Urothelium cell line (cell line): ENCODE measurements at regions not wholly inside any gene's neighbourhood (a gene's known extent, or its start where the extent isn't known, plus 50 kb on each side); places are given as distances from the start of the nearest gene placed in this dataset.
A peak's percentile ranks its signal among the peaks of the same experiment; 100 is the strongest.

ENCODE experiments used
- DNase-seq: peaks from one replicate; pipeline ENCODE4 v3.0.0; 2011; ENCODE audit warnings: low spot score, mixed read lengths
- FAIRE-seq: peaks from 2 replicates; lab custom pipeline; 2011; peaks lifted over from hg19 to GRCh38; lab: Jason Lieb, UNC

- no peak for DNase-seq
- FAIRE-seq: no peak
These were observed 311.0 kb downstream of the GABRB2 start for GRCh38 chr5:161235569-161235968.

DNA sequence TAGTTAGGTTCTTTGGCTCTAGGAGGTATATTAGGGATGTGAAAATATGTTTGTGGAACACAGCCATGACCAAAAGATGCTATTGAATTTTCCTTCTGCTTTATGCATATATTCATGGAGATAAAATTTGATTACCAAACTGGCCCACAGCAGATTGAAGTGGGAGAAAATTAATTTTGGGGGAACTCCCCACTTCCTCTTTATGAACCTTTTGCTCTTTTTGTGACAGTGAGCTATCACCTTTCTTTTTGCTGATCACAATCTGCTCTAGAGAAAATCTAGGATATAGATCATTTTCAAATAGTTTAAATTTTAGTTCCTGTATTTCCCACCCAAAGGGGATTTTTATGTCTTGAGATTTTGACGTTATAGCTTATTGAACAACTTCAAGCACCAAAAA lies 313.0 kb downstream of the GABRB2 start:
- no peak for FAIRE-seq

GRCh38 chr5:161230221-161230620 lies 316.3 kb downstream of the GABRB2 start:
- FAIRE-seq: no peak
- peak; percentile 4 for DNase-seq

More for the DNA sequence above, 313.0 kb downstream of the GABRB2 start:
- DNase-seq: no peak

DNA sequence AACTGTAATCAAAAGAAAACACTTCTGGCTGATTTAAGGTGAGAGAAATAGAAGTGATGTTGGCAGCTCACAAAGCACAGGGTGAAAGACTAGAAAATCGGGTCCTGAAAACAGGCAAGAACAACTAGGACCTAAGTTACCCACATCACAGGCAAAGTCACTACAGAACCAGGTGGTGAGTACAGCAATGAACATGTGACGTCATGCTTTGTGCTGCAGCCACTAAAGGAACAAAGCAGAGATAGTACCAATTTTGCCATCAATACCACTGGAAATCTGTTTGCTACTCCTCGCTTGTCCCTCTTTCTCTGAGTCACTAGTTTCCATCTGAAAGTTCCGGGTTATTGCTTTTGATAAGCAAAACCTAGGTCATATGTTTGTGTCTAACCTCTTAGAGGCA lies 326.7 kb downstream of the GABRB2 start:
- DNase-seq (no peak), FAIRE-seq (no peak)

GRCh38 chr5:161216877-161217276 lies 329.6 kb downstream of the GABRB2 start:
- DNase-seq (no peak), FAIRE-seq (no peak)

GRCh38 chr5:161212123-161212712 lies 334.3 kb downstream of the GABRB2 start:
- FAIRE-seq: no peak
- no peak for DNase-seq

DNA sequence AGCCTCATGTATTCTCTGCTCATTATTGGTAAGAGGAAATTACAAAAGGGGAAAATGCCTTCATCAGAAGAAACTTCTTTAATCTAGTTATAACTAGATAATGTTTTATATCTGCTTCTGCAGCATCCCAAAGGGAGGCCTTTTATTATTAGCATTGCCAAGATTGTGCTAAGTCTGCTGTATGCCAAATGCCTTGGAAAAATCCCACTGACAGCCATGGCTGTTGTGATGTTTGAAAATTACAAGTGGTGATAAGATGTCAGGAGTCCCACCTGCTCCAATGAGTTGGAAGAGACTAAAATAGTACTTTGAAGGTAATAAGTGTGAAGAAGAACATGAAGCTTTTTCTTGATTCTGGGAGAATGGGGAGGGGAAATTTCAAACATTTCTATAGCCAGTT lies 345.0 kb downstream of the GABRB2 start:
- DNase-seq: no peak
- no peak for FAIRE-seq

GRCh38 chr5:161190778-161191177 lies 338.8 kb upstream of the ATP10B start:
- DNase-seq (no peak), FAIRE-seq (no peak)

- FAIRE-seq: no peak
These were observed 338.1 kb upstream of the ATP10B start for GRCh38 chr5:161190086-161190485.

GRCh38 chr5:161189452-161189851 lies 337.4 kb upstream of the ATP10B start:
- DNase-seq (no peak), FAIRE-seq (no peak)

More at GRCh38 chr5:161190086-161190485, 338.1 kb upstream of the ATP10B start:
- DNase-seq: no peak

GRCh38 chr5:161183559-161183958 lies 331.5 kb upstream of the ATP10B start:
- no peak for FAIRE-seq
- DNase-seq: no peak

DNA sequence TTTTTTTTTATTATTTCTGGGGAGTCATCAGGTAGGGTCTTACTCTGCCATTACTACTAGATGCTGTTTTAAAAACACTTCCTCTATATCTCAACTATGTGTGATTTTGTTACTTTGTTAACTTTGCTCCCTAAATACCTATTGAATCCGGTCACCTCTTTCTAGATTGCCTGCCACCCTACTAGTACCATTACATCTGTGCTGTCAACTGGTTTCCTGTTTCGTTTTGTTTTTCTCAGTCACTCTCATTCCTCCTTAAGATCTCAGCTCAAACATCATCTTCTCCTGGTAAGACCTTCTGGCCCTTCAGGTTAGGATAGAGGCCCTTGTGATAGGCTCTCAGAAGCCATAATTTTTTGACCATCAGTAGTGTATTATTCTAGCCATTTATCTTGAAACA lies 324.2 kb upstream of the ATP10B start:
- FAIRE-seq: no peak

DNA sequence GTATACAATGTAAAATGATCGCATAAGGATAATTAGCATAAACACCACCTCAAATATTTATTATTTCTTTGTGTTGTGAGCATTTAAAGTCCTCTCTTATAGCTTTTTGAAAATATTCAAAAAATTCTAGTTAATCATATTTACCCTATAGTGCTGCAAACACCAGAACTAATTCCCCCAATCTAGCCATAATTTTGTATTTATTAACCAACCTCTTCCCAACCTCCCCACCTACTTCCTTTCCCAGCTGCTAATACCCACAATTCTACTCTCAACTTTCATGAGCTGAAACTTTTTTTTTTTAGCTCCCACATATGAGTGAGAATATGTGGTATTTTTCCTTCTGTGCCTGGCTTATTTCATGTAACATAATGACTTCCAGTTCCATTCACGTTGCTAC lies 317.8 kb upstream of the ATP10B start:
- no peak for FAIRE-seq
- no peak for DNase-seq

More for the DNA sequence above, 324.2 kb upstream of the ATP10B start:
- no peak for DNase-seq

- DNase-seq (no peak), FAIRE-seq (no peak)
These were observed 315.2 kb upstream of the ATP10B start for GRCh38 chr5:161167016-161167767.

DNA sequence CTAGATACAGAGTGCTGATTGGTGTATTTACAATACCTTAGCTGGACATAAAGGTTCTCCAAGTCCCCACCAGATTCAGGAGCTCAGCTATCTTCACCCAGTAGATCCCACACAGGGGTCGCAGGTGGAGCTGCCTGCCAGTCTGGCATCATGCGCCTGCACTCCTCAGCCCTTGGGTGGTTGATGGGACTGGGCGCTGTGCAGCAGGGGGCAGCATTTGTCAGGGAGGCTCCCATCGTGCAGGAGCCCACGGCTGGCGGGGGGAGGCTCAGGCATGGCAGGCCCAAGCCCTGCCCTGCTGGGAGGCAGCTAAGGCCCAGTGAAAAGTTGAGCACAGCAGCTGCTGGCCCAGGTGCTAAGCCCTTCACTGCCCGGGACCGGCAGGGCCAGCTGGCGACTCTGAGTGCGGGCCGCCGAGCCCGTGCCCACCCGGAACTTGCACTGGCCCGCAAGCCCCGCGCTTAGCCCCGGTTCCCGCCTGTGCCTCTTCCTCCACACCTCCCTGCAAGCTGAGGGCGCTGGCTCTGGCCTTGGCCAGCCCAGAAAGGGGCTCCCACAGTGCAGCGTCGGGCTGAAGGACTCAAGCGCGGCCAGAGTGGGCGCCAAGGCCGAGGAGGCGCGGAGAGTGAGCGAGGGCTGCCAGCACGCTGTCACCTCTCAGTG lies 314.1 kb upstream of the ATP10B start:
- no peak for DNase-seq
- FAIRE-seq: no peak

GRCh38 chr5:161157925-161158324 lies 305.9 kb upstream of the ATP10B start:
- no peak for FAIRE-seq
- DNase-seq: no peak

DNA sequence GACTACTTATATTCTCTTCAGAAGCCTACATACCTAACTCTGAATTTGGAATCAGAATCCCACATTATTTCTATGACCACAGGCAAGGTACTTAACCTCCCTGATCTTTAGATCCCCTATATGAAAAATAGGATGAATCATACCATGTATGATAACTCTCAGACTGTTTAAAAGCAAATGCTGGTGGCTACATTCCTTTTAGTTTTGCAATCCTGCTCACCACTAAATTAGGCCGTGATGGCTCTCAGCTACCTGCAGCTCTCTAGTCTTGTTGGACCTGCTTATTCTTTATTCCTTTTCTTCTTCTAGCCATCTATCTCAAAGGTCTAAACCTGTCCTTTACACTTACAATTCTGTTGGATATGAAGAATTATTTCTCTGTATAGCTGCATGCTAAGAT lies 303.4 kb upstream of the ATP10B start:
- FAIRE-seq (no peak), DNase-seq (no peak)

GRCh38 chr5:161152415-161152940 lies 300.5 kb upstream of the ATP10B start:
- FAIRE-seq (no peak), DNase-seq (no peak)

GRCh38 chr5:161150441-161150988 lies 298.5 kb upstream of the ATP10B start:
- FAIRE-seq (no peak), DNase-seq (no peak)

DNA sequence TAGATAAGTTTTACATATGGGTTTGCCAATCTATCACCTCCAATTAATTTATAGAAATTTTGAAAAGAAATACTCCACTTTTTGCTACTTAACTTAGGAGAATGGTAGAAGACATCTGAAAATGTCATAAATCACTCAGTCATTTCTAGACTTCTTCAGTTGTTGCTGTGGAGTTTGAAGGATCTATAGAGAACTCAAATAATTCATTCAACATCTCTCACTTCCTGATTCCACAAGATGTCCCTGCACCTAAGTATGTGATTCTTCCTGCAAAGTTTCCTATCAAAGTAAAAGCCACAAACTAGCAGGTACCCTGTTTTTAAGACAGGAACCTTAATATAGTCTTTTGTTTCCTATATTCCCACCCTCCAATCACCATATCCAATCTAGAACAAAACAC lies 297.1 kb upstream of the ATP10B start:
- FAIRE-seq (no peak), DNase-seq (no peak)

DNA sequence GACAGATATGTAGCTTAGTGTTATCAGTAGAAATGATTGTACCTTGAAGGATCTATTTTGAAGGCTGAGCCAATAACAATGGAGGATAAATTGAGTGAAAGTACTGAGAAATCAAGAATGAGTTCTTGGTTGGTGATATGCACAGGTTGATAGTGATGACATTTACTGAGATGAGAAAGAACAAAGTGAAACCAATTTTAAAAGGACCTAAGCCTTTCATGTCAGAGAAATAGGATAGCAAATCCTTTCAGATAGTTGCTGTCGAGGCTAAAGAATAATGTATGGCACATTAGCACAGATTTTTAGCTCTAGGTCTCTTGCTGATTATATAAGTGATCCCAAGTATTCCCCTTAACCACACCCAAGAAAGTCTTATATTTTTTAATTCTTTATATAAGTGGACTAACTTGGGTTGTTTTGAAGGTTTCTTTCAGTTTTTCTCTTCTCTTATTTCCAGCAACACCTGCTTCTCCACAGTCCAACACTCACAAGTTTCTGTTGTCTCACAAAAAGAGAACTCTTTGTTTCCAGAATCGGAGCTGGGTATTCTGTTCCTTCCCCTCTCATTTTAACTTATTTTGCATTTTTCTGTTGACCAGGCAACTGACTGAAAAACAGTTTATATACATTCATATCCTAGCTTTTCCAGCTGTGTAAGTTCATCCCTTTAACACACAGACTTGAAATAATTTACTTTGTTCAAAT lies 286.9 kb upstream of the ATP10B start:
- no peak for FAIRE-seq
- DNase-seq: no peak
